ENCODE measurements at regions not wholly inside any gene's neighbourhood (a gene's known extent, or its start where the extent isn't known, plus 50 kb on each side); places are given as distances from the start of the nearest gene placed in this dataset.
A peak's percentile ranks its signal among the peaks of the same experiment; 100 is the strongest.

- FAIRE-seq (no peak), DNase-seq (ENCODE audit: low read depth) (no peak)
- Mint-ChIP-seq H3K4me1 (ENCODE audit: low read depth, unreplicated experiment) (no peaks in the 10 kb centered on the region), H3K9me3 (ENCODE audit: unreplicated experiment) (peaks cover 2% of the 10 kb centered on the region), H3K27ac (ENCODE audit: unreplicated experiment) (no peak overlapping the region), H3K27me3 (ENCODE audit: low read depth, unreplicated experiment) (no peaks in the 10 kb centered on the region), H3K4me3 (ENCODE audit: unreplicated experiment) (no peak overlapping the region), H3K36me3 (ENCODE audit: low read depth, unreplicated experiment) (no peaks in the 10 kb centered on the region)
- Histone ChIP-seq H3K27me3 (ENCODE audit: insufficient read depth, low read length) (no peaks in the 10 kb centered on the region), H3K4me3 (ENCODE audit: insufficient read depth, low read depth, low read length) (no peak overlapping the region), H3K79me2 (ENCODE audit: insufficient read depth, low read length) (no peaks in the 10 kb centered on the region), H3K27ac (ENCODE audit: low read depth, low read length) (no peak overlapping the region), H3K36me3 (ENCODE audit: insufficient read depth, low read length) (no peaks in the 10 kb centered on the region), H4K20me1 (ENCODE audit: insufficient read depth, low read length) (no peaks in the 10 kb centered on the region), H3K9ac (ENCODE audit: low read length) (no peak overlapping the region), H3K4me2 (ENCODE audit: low read length) (no peak overlapping the region), H2AFZ (ENCODE audit: low read depth, low read length) (no peak overlapping the region), H3K9me3 (ENCODE audit: insufficient read depth, low read depth, low read length) (no peaks in the 10 kb centered on the region), H3K4me1 (ENCODE audit: insufficient read depth, low read length) (no peaks in the 10 kb centered on the region)
- TF ChIP-seq EZH2 (IDR thresholded peaks at IDR 0.05; ENCODE audit: insufficient read depth, low read length) (no peak), CTCF (IDR thresholded peaks at IDR 0.05; ENCODE audit: insufficient read depth, low read depth, low read length) (no peak)
Measured at GRCh38 chr6:74979065-74979766, 226.6 kb downstream of the COL12A1 start.

- no peaks in the 10 kb centered on the region for H3K9me3 ChIP-seq (ENCODE audit: insufficient read depth, low read depth, low read length)
- H3K4me1 ChIP-seq (ENCODE audit: insufficient read depth, low read length), result no peaks in the 10 kb centered on the region
- no peaks in the 10 kb centered on the region for H3K27me3 Mint-ChIP-seq (ENCODE audit: low read depth, unreplicated experiment)
- FAIRE-seq (no peak), DNase-seq (ENCODE audit: low read depth) (no peak)
- no peak overlapping the region for H3K4me3 Mint-ChIP-seq (ENCODE audit: unreplicated experiment)
- peaks cover 2% of the 10 kb centered on the region for H3K9me3 Mint-ChIP-seq (ENCODE audit: unreplicated experiment)
- H3K4me2 ChIP-seq (ENCODE audit: low read length), result no peak overlapping the region
- H3K36me3 ChIP-seq (ENCODE audit: insufficient read depth, low read length), result no peaks in the 10 kb centered on the region
- no peak overlapping the region for H2AFZ ChIP-seq (ENCODE audit: low read depth, low read length)
- TF ChIP-seq CTCF (IDR thresholded peaks at IDR 0.05; ENCODE audit: insufficient read depth, low read depth, low read length) (no peak), EZH2 (IDR thresholded peaks at IDR 0.05; ENCODE audit: insufficient read depth, low read length) (no peak)
- no peak overlapping the region for H3K27ac ChIP-seq (ENCODE audit: low read depth, low read length)
- H3K36me3 Mint-ChIP-seq (ENCODE audit: low read depth, unreplicated experiment), result no peaks in the 10 kb centered on the region
- no peaks in the 10 kb centered on the region for H3K79me2 ChIP-seq (ENCODE audit: insufficient read depth, low read length)
- no peaks in the 10 kb centered on the region for H3K27me3 ChIP-seq (ENCODE audit: insufficient read depth, low read length)
- no peaks in the 10 kb centered on the region for H3K4me1 Mint-ChIP-seq (ENCODE audit: low read depth, unreplicated experiment)
- no peak overlapping the region for H3K9ac ChIP-seq (ENCODE audit: low read length)
- H4K20me1 ChIP-seq (ENCODE audit: insufficient read depth, low read length), result no peaks in the 10 kb centered on the region
- H3K27ac Mint-ChIP-seq (ENCODE audit: unreplicated experiment), result no peak overlapping the region
- H3K4me3 ChIP-seq (ENCODE audit: insufficient read depth, low read depth, low read length), result no peak overlapping the region
Measured at GRCh38 chr6:74976701-74977100, 229.2 kb downstream of the COL12A1 start.

- Histone ChIP-seq H3K4me1 (ENCODE audit: insufficient read depth, low read length) (no peaks in the 10 kb centered on the region), H3K36me3 (ENCODE audit: insufficient read depth, low read length) (no peaks in the 10 kb centered on the region), H3K79me2 (ENCODE audit: insufficient read depth, low read length) (no peaks in the 10 kb centered on the region), H4K20me1 (ENCODE audit: insufficient read depth, low read length) (no peaks in the 10 kb centered on the region), H2AFZ (ENCODE audit: low read depth, low read length) (no peak overlapping the region), H3K27me3 (ENCODE audit: insufficient read depth, low read length) (no peaks in the 10 kb centered on the region), H3K4me3 (ENCODE audit: insufficient read depth, low read depth, low read length) (no peak overlapping the region), H3K4me2 (ENCODE audit: low read length) (no peak overlapping the region), H3K9ac (ENCODE audit: low read length) (no peak overlapping the region), H3K9me3 (ENCODE audit: insufficient read depth, low read depth, low read length) (no peaks in the 10 kb centered on the region), H3K27ac (ENCODE audit: low read depth, low read length) (no peak overlapping the region)
- FAIRE-seq (peak; percentile 37), DNase-seq (ENCODE audit: low read depth) (no peak)
- TF ChIP-seq CTCF (IDR thresholded peaks at IDR 0.05; ENCODE audit: insufficient read depth, low read depth, low read length), result no peak
- TF ChIP-seq EZH2 (IDR thresholded peaks at IDR 0.05; ENCODE audit: insufficient read depth, low read length), result no peak
- no peaks in the 10 kb centered on the region for H3K36me3 Mint-ChIP-seq (ENCODE audit: low read depth, unreplicated experiment)
- no peak overlapping the region for H3K27ac Mint-ChIP-seq (ENCODE audit: unreplicated experiment)
- H3K9me3 Mint-ChIP-seq (ENCODE audit: unreplicated experiment), result peaks cover 2% of the 10 kb centered on the region
- H3K4me1 Mint-ChIP-seq (ENCODE audit: low read depth, unreplicated experiment), result no peaks in the 10 kb centered on the region
- H3K27me3 Mint-ChIP-seq (ENCODE audit: low read depth, unreplicated experiment), result no peaks in the 10 kb centered on the region
- H3K4me3 Mint-ChIP-seq (ENCODE audit: unreplicated experiment), result no peak overlapping the region
Measured at GRCh38 chr6:74976026-74976425, 229.8 kb downstream of the COL12A1 start.

Data from astrocyte (in vitro differentiated cells and primary cell).